Type B pancreatic cell (in vitro differentiated cells): ENCODE measurements at regions not wholly inside any gene's neighbourhood (a gene's known extent, or its start where the extent isn't known, plus 50 kb on each side); places are given as distances from the start of the nearest gene placed in this dataset.

Source experiments
- DNase-seq: peaks from one replicate; pipeline ENCODE4 v3.0.0; 2021; ENCODE audit warnings: mixed read lengths; ENCODE audit not compliant: unreplicated experiment; ENCODE audit errors: extremely low spot score
- H3K27ac Mint-ChIP-seq: 2 replicates; pipeline ENCODE4 v1.8.0; 2021; ENCODE audit warnings: mild to moderate bottlenecking, mixed read lengths
- H3K27me3 Mint-ChIP-seq: 2 replicates; pipeline ENCODE4 v1.8.0; 2021; ENCODE audit warnings: mixed read lengths
- H3K36me3 Mint-ChIP-seq: 2 replicates; pipeline ENCODE4 v1.8.0; 2021; ENCODE audit warnings: mixed read lengths
- H3K4me1 Mint-ChIP-seq: one replicate; pipeline ENCODE4 v1.8.0; 2021; ENCODE audit warnings: mixed read lengths; ENCODE audit not compliant: unreplicated experiment
- H3K4me3 Mint-ChIP-seq: 2 replicates; pipeline ENCODE4 v1.8.0; 2021; ENCODE audit warnings: mild to moderate bottlenecking, mixed read lengths
- H3K9me3 Mint-ChIP-seq: 2 replicates; pipeline ENCODE4 v1.8.0; 2021; ENCODE audit warnings: mixed read lengths
- TF ChIP-seq, protein P1 (sequence below): fragments of 200-600 bp; sonication (generic); conservative IDR thresholded peaks from 2 replicates; pipeline ENCODE4 v1.5.0; 2021; ENCODE audit warnings: antibody characterized with exemption, mild to moderate bottlenecking

DNA sequence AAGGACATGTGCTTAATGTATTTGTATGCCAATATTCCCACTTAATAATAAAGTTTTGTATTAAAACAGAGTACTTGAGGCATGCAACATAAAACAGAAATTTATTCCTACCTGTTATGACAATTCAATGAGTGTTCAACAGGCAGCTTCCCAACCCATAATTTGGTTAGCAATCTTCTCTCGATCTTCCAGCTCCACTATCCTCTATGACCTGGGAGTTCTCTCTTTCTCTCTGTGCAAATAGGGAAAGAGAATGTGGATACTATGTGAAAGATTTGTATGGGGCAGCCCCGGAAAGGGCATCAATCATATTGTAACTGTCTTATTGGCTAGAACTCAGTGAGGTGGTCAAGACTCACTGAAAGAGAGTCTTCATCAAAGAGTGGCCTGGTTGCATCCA is 644.9 kb upstream of the PCDH20 start:
- Mint-ChIP-seq H3K4me1 (no peaks in the 10 kb centered on the region), H3K36me3 (no peaks in the 10 kb centered on the region), H3K4me3 (no peak overlapping the region), H3K27ac (no peak overlapping the region), H3K27me3 (no peaks in the 10 kb centered on the region), H3K9me3 (no peaks in the 10 kb centered on the region)
- TF ChIP-seq, protein P1, sequence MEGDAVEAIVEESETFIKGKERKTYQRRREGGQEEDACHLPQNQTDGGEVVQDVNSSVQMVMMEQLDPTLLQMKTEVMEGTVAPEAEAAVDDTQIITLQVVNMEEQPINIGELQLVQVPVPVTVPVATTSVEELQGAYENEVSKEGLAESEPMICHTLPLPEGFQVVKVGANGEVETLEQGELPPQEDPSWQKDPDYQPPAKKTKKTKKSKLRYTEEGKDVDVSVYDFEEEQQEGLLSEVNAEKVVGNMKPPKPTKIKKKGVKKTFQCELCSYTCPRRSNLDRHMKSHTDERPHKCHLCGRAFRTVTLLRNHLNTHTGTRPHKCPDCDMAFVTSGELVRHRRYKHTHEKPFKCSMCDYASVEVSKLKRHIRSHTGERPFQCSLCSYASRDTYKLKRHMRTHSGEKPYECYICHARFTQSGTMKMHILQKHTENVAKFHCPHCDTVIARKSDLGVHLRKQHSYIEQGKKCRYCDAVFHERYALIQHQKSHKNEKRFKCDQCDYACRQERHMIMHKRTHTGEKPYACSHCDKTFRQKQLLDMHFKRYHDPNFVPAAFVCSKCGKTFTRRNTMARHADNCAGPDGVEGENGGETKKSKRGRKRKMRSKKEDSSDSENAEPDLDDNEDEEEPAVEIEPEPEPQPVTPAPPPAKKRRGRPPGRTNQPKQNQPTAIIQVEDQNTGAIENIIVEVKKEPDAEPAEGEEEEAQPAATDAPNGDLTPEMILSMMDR, result no peak
- no peak for DNase-seq

DNA sequence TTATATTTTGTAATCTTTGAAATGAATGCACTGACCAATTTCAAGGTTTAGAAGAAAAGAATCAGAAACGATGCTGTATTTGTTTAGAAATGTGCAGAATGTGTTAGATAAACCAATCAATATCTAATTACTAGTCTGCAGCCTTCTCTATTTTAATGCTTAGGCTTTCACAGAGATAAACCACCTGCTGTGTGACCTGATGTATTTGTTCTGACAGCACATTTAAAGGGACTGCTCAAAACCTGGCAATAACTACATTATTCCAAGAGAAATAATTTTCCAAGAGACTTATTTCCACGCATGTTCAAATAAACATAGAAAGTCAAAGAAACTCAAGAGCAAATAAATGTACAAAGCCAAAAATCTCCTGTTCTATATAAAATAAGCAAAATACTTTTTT is 641.6 kb upstream of the PCDH20 start:
- Mint-ChIP-seq H3K27ac (no peak overlapping the region), H3K27me3 (no peaks in the 10 kb centered on the region), H3K4me1 (no peaks in the 10 kb centered on the region), H3K9me3 (no peaks in the 10 kb centered on the region), H3K36me3 (no peaks in the 10 kb centered on the region), H3K4me3 (no peak overlapping the region)
- no peak for DNase-seq
- TF ChIP-seq, protein P1, result no peak

DNA sequence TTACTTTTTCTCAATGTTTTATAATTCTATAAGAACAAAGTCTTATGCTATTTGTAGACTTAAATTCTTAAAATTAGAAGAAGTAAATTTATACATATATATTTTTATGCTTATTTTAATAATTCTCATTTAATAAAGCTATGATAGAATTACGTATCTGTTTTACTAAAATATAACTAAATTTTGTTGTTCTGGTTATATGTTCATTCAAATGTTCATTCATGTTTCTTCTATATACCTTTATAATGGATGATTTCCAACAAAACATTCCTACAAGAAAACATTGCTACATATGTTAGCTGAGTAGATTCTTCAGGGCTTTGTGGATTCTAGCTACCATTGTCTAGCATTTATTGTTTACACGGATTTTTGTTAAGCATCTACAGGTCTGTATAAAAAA is 634.3 kb upstream of the PCDH20 start:
- no peaks in the 10 kb centered on the region for H3K9me3 Mint-ChIP-seq
- H3K4me3 Mint-ChIP-seq, result no peak overlapping the region
- DNase-seq, result no peak
- H3K27me3 Mint-ChIP-seq, result no peaks in the 10 kb centered on the region
- H3K36me3 Mint-ChIP-seq, result no peaks in the 10 kb centered on the region
- no peak overlapping the region for H3K27ac Mint-ChIP-seq
- TF ChIP-seq, protein P1, result no peak
- no peaks in the 10 kb centered on the region for H3K4me1 Mint-ChIP-seq

DNA sequence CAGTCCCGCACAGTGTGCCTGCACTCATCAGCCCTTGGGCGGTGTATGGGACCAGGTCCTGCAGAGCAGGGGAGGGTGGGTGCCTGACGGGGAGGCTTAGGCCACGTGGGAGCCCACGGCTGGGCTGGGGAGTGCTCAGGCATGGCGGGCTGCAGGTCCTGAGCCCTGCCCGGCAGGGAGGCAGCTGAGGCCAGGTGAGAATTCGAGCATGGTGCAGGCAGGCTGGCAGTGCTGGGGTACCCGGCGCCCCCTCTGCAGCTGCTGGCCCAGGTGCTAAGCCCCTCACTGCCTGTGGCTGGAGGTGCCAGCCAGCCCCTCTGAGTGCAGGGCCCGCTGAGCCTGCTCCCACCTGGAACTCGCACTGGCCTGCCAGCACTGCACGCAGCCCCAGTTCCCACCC is 630.9 kb upstream of the PCDH20 start:
- DNase-seq, result peak; percentile 60
- Mint-ChIP-seq H3K36me3 (no peaks in the 10 kb centered on the region), H3K27me3 (no peaks in the 10 kb centered on the region), H3K4me3 (no peak overlapping the region), H3K9me3 (no peaks in the 10 kb centered on the region), H3K27ac (no peak overlapping the region), H3K4me1 (no peaks in the 10 kb centered on the region)
- TF ChIP-seq, protein P1, result no peak

DNA sequence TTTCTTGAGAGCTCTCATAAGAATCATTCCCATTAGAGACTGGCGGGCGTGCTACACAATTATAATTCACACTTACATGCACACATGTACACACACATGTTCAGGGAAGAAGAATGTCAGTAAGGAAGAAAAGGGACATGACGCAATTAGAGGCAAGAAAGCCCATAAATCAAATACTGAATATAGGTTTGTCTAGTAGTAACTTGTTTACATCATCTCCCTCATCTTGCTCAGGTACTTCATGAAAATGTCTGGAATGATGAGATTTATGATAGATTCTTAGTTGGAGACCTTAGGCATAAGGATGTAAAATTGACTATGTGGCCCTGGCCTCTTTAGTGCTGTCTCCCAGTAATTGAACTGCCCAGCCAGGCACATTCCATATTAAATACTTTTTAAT is 628.0 kb upstream of the PCDH20 start:
- H3K9me3 Mint-ChIP-seq, result no peaks in the 10 kb centered on the region
- no peaks in the 10 kb centered on the region for H3K27me3 Mint-ChIP-seq
- H3K36me3 Mint-ChIP-seq, result no peaks in the 10 kb centered on the region
- no peak for DNase-seq
- TF ChIP-seq, protein P1, result no peak
- no peaks in the 10 kb centered on the region for H3K4me1 Mint-ChIP-seq
- no peak overlapping the region for H3K27ac Mint-ChIP-seq
- no peak overlapping the region for H3K4me3 Mint-ChIP-seq

DNA sequence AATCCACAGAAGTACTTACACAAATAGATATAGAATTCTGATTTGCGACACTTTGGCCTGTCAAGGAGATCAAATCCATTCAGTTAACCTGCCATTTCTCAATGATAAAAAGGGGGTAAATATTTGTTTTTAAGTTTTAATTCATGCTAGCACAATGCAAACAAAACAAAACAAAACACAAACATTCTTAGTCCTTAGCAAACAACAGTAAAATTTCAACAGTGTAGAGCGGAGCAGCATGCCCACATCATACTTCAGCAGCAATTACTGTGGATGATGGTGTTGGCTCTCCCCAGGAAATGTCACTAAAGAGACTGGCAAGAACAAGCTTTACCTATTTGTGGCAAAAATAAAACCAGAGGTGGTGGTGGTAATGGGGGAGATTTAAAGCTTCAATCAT is 625.2 kb upstream of the PCDH20 start:
- Mint-ChIP-seq H3K4me3 (no peak overlapping the region), H3K4me1 (no peaks in the 10 kb centered on the region), H3K36me3 (no peaks in the 10 kb centered on the region), H3K27ac (no peak overlapping the region), H3K9me3 (no peaks in the 10 kb centered on the region), H3K27me3 (no peaks in the 10 kb centered on the region)
- TF ChIP-seq, protein P1, result no peak
- no peak for DNase-seq
